DOHH2 (cell line): ENCODE measurements at regions not wholly inside any gene's neighbourhood (a gene's known extent, or its start where the extent isn't known, plus 50 kb on each side); places are given as distances from the start of the nearest gene placed in this dataset.

ENCODE experiments used
- H3F3A ChIP-seq: fragments of 200-600 bp; sonication (generic), shearing (Covaris generic); 2 replicates; pipeline ENCODE4 v1.6.0; 2016; ENCODE audit warnings: antibody characterized with exemption, mild to moderate bottlenecking; ENCODE audit not compliant: control insufficient read depth, insufficient read depth
- H3K27ac ChIP-seq: fragments of 200-600 bp; sonication (generic); 2 replicates; pipeline ENCODE4 v1.5.1; 2014; ENCODE audit warnings: low read depth, mild to moderate bottlenecking, low read length, moderate library complexity
- H3K27me3 ChIP-seq: fragments of 200-600 bp; sonication (generic); 2 replicates; pipeline ENCODE4 v1.6.1; 2014; ENCODE audit warnings: mild to moderate bottlenecking, low read length, mixed read lengths; ENCODE audit not compliant: control insufficient read depth
- H3K36me3 ChIP-seq: fragments of 200-600 bp; sonication (generic); 2 replicates; pipeline ENCODE4 v1.6.1; 2014; ENCODE audit warnings: mild to moderate bottlenecking, low read length, moderate library complexity, mixed read lengths; ENCODE audit not compliant: control insufficient read depth
- H3K4me1 ChIP-seq: fragments of 200-600 bp; sonication (generic); 2 replicates; pipeline ENCODE4 v1.6.1; 2014; ENCODE audit warnings: mild to moderate bottlenecking, low read length, mixed read lengths; ENCODE audit not compliant: control insufficient read depth
- H3K4me2 ChIP-seq: fragments of 200-600 bp; sonication (generic); 2 replicates; pipeline ENCODE4 v1.6.0; 2014; ENCODE audit warnings: mild to moderate bottlenecking, low read length, moderate library complexity
- H3K4me3 ChIP-seq: fragments of 200-600 bp; sonication (generic); 2 replicates; pipeline ENCODE4 v1.5.1; 2014; ENCODE audit warnings: mild to moderate bottlenecking, low read length, mixed read lengths
- H3K79me2 ChIP-seq: fragments of 200-600 bp; sonication (generic); 2 replicates; pipeline ENCODE4 v1.6.1; 2014; ENCODE audit warnings: mild to moderate bottlenecking, low read length, mixed read lengths; ENCODE audit not compliant: control insufficient read depth
- H3K9me2 ChIP-seq: fragments of 200-600 bp; sonication (generic); replicated peaks from 2 replicates; pipeline ENCODE4 v1.6.1; 2014; ENCODE audit warnings: mild to moderate bottlenecking, low read length, mixed read lengths; ENCODE audit not compliant: control insufficient read depth
- H3K9me3 ChIP-seq: fragments of 200-600 bp; sonication (generic); 2 replicates; pipeline ENCODE4 v1.6.1; 2014; ENCODE audit warnings: antibody characterized with exemption, low read length, mixed read lengths; ENCODE audit not compliant: control insufficient read depth, insufficient read depth
- H4K20me1 ChIP-seq: fragments of 200-600 bp; sonication (generic); 2 replicates; pipeline ENCODE4 v1.6.0; 2014; ENCODE audit warnings: low read depth, mild to moderate bottlenecking, antibody characterized with exemption, low read length, moderate library complexity; ENCODE audit not compliant: control insufficient read depth, insufficient read depth
- CTCF ChIP-seq: fragments of 200-600 bp; sonication (generic); IDR thresholded peaks from one replicate; pipeline ENCODE4 v1.5.1; 2014; ENCODE audit warnings: antibody characterized with exemption, mild to moderate bottlenecking, low read depth, low read length; ENCODE audit not compliant: poor library complexity, severe bottlenecking
- EZH2phosphoT487 ChIP-seq: fragments of 200-600 bp; sonication (generic); IDR thresholded peaks from 2 replicates; pipeline ENCODE4 v1.6.1; 2017; ENCODE audit warnings: borderline replicate concordance, mild to moderate bottlenecking, antibody characterized with exemption, low read length, moderate library complexity, mixed read lengths

DNA sequence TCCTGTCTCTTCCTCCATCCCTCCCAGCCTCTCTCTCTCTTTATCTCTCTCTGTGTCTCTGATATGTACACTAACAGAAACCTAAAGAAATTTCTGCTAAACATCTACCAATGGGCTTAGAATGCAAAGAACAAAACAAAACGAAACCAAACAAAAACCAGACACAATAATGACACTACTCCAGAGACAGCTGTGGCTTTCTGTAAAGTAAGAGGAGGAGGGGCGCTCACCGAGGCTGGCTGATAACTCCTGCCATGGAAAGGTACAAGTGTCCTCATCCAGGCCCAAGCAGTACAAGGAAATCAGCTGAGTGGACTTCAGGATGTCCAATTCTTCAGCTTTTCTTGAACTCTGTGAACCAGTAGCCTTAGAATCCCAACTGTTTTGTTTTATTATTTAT lies 70.4 kb upstream of the FZD8 start:
- Histone ChIP-seq H4K20me1 (no peaks in the 10 kb centered on the region), H3K4me2 (no peak overlapping the region), H3K9me2 (no peaks in the 10 kb centered on the region), H3K4me1 (no peaks in the 10 kb centered on the region), H3F3A (no peaks in the 10 kb centered on the region), H3K27ac (no peak overlapping the region), H3K79me2 (no peaks in the 10 kb centered on the region), H3K4me3 (no peak overlapping the region), H3K9me3 (no peaks in the 10 kb centered on the region), H3K36me3 (no peaks in the 10 kb centered on the region), H3K27me3 (no peaks in the 10 kb centered on the region)
- TF ChIP-seq CTCF (no peak), EZH2phosphoT487 (no peak)

- Histone ChIP-seq H3K4me1 (no peaks in the 10 kb centered on the region), H3K4me3 (no peak overlapping the region), H3K9me3 (no peaks in the 10 kb centered on the region), H3K27me3 (no peaks in the 10 kb centered on the region), H3K27ac (no peak overlapping the region), H3F3A (no peaks in the 10 kb centered on the region), H4K20me1 (no peaks in the 10 kb centered on the region), H3K9me2 (no peaks in the 10 kb centered on the region), H3K4me2 (no peak overlapping the region), H3K79me2 (no peaks in the 10 kb centered on the region), H3K36me3 (no peaks in the 10 kb centered on the region)
- TF ChIP-seq EZH2phosphoT487 (no peak), CTCF (no peak)
Measured at GRCh38 chr10:35711615-35712411, 69.7 kb upstream of the FZD8 start.

- Histone ChIP-seq H3K4me1 (no peaks in the 10 kb centered on the region), H3K4me3 (no peak overlapping the region), H3K27me3 (no peaks in the 10 kb centered on the region), H3K27ac (no peak overlapping the region), H3K9me3 (no peaks in the 10 kb centered on the region), H3K9me2 (no peaks in the 10 kb centered on the region), H3K4me2 (no peak overlapping the region), H3K36me3 (no peaks in the 10 kb centered on the region), H4K20me1 (no peaks in the 10 kb centered on the region), H3F3A (no peaks in the 10 kb centered on the region), H3K79me2 (no peaks in the 10 kb centered on the region)
- TF ChIP-seq CTCF (no peak), EZH2phosphoT487 (no peak)
Measured at GRCh38 chr10:35707642-35708425, 65.7 kb upstream of the FZD8 start.
